H1 (cell line): ENCODE measurements at regions not wholly inside any gene's neighbourhood (a gene's known extent, or its start where the extent isn't known, plus 50 kb on each side); places are given as distances from the start of the nearest gene placed in this dataset.

Experiments used
- CHD7 ChIP-seq: fragments of 300-600 bp; sonication (generic); IDR thresholded peaks from 2 replicates; pipeline ENCODE4 v1.7.1; 2012; ENCODE audit warnings: low read length, moderate library complexity, mild to moderate bottlenecking, inconsistent platforms; ENCODE audit not compliant: insufficient replicate concordance
- USF2 ChIP-seq: IDR thresholded peaks from 2 replicates; pipeline ENCODE4 v1.6.1; 2011; ENCODE audit warnings: low read length, improper control_type of control experiment
- ZNF274 ChIP-seq: IDR thresholded peaks from 2 replicates; pipeline ENCODE4 v1.7.0; 2012; ENCODE audit warnings: low read length, borderline replicate concordance; ENCODE audit errors: extremely low read depth

GRCh38 chr16:17757808-17758207 is 287.0 kb upstream of the XYLT1 start (continued):
- TF ChIP-seq CHD7: no peak
- no peak for TF ChIP-seq ZNF274
- no peak for TF ChIP-seq USF2
- TF ChIP-seq, all 59 proteins: peak for 6
